ENCODE measurements at regions not wholly inside any gene's neighbourhood (a gene's known extent, or its start where the extent isn't known, plus 50 kb on each side); places are given as distances from the start of the nearest gene placed in this dataset.
"Not testable (repeated sequence)": the region's sequence is repeated elsewhere in the genome, so short reads cannot be mapped to it uniquely, and the experiment has no call there.

- TF ChIP-seq CTCF (IDR thresholded peaks at IDR 0.05; ENCODE audit: borderline replicate concordance, extremely low read depth, low read length, poor library complexity, severe bottlenecking); EZH2 (IDR thresholded peaks at IDR 0.05; ENCODE audit: borderline replicate concordance, low read depth, low read length, severe bottlenecking): not testable (repeated sequence)
Measured at GRCh38 chr16:16648002-16648401, 269.1 kb downstream of the NPIPA7 start.

Data from DND-41 (cell line).